ENCODE measurements at regions not wholly inside any gene's neighbourhood (a gene's known extent, or its start where the extent isn't known, plus 50 kb on each side); places are given as distances from the start of the nearest gene placed in this dataset.

GRCh38 chr5:143610946-143611345 is 201.0 kb upstream of the HMHB1 start:
- TF ChIP-seq EZH2phosphoT487 (IDR thresholded peaks at IDR 0.05; ENCODE audit: low read depth) (no peak), CTCF (IDR thresholded peaks at IDR 0.05; ENCODE audit: low read depth, low read length) (no peak)
- Histone ChIP-seq H3K4me3 (ENCODE audit: low read length) (no peak overlapping the region), H4K20me1 (ENCODE audit: insufficient read depth, low read length) (no peaks in the 10 kb centered on the region)

GRCh38 chr5:143606043-143606752 is 202.7 kb upstream of the NR3C1 start:
- no peak for TF ChIP-seq CTCF (IDR thresholded peaks at IDR 0.05; ENCODE audit: low read depth, low read length)
- TF ChIP-seq EZH2phosphoT487 (IDR thresholded peaks at IDR 0.05; ENCODE audit: low read depth) = no peak
- no peak overlapping the region for H3K9ac ChIP-seq (ENCODE audit: low read length)
- H2AFZ ChIP-seq (ENCODE audit: low read depth, low read length) = no peak overlapping the region

More at GRCh38 chr5:143610946-143611345, 201.0 kb upstream of the HMHB1 start:
- no peak overlapping the region for H2AFZ ChIP-seq (ENCODE audit: low read depth, low read length)
- no peaks in the 10 kb centered on the region for H3K9me3 ChIP-seq (ENCODE audit: insufficient read depth, low read length)
- no peaks in the 10 kb centered on the region for H3K36me3 ChIP-seq (replicated peaks; ENCODE audit: low read depth, low read length)
- no peak overlapping the region for H3K27ac ChIP-seq (ENCODE audit: low read length)
- H3K27me3 ChIP-seq (ENCODE audit: low read depth, low read length) = no peaks in the 10 kb centered on the region
- no peaks in the 10 kb centered on the region for H3K79me2 ChIP-seq (ENCODE audit: low read length)
- no peak overlapping the region for H3K4me2 ChIP-seq (ENCODE audit: low read length)
- H3K4me1 ChIP-seq (ENCODE audit: low read length) = peaks cover 24% of the 10 kb centered on the region
- H3K9ac ChIP-seq (ENCODE audit: low read length) = no peak overlapping the region

GRCh38 chr5:143605403-143606005 is 202.0 kb upstream of the NR3C1 start:
- Histone ChIP-seq H3K4me3 (ENCODE audit: low read length) (no peak overlapping the region), H3K9ac (ENCODE audit: low read length) (no peak overlapping the region), H3K27me3 (ENCODE audit: low read depth, low read length) (no peaks in the 10 kb centered on the region), H4K20me1 (ENCODE audit: insufficient read depth, low read length) (no peaks in the 10 kb centered on the region), H3K27ac (ENCODE audit: low read length) (no peak overlapping the region), H3K4me1 (ENCODE audit: low read length) (peaks cover 18% of the 10 kb centered on the region), H3K79me2 (ENCODE audit: low read length) (no peaks in the 10 kb centered on the region), H3K4me2 (ENCODE audit: low read length) (peak overlapping the region; percentile 24; the same call in 1 of the 2 replicates), H3K36me3 (replicated peaks; ENCODE audit: low read depth, low read length) (no peaks in the 10 kb centered on the region), H3K9me3 (ENCODE audit: insufficient read depth, low read length) (no peaks in the 10 kb centered on the region), H2AFZ (ENCODE audit: low read depth, low read length) (peak overlapping the region; percentile 36; the same call in 1 of the 2 replicates)
- TF ChIP-seq EZH2phosphoT487 (IDR thresholded peaks at IDR 0.05; ENCODE audit: low read depth) = no peak
- no peak for TF ChIP-seq CTCF (IDR thresholded peaks at IDR 0.05; ENCODE audit: low read depth, low read length)

More at GRCh38 chr5:143606043-143606752, 202.7 kb upstream of the NR3C1 start:
- Histone ChIP-seq H3K4me1 (ENCODE audit: low read length) (peaks cover 18% of the 10 kb centered on the region), H3K4me3 (ENCODE audit: low read length) (no peak overlapping the region), H4K20me1 (ENCODE audit: insufficient read depth, low read length) (no peaks in the 10 kb centered on the region), H3K4me2 (ENCODE audit: low read length) (no peak overlapping the region), H3K27me3 (ENCODE audit: low read depth, low read length) (no peaks in the 10 kb centered on the region), H3K36me3 (replicated peaks; ENCODE audit: low read depth, low read length) (no peaks in the 10 kb centered on the region), H3K27ac (ENCODE audit: low read length) (no peak overlapping the region), H3K9me3 (ENCODE audit: insufficient read depth, low read length) (no peaks in the 10 kb centered on the region), H3K79me2 (ENCODE audit: low read length) (no peaks in the 10 kb centered on the region)

- no peak overlapping the region for H3K9ac ChIP-seq (ENCODE audit: low read length)
- no peak overlapping the region for H3K4me3 ChIP-seq (ENCODE audit: low read length)
- no peak overlapping the region for H2AFZ ChIP-seq (ENCODE audit: low read depth, low read length)
- no peaks in the 10 kb centered on the region for H3K36me3 ChIP-seq (replicated peaks; ENCODE audit: low read depth, low read length)
- no peaks in the 10 kb centered on the region for H4K20me1 ChIP-seq (ENCODE audit: insufficient read depth, low read length)
- no peaks in the 10 kb centered on the region for H3K9me3 ChIP-seq (ENCODE audit: insufficient read depth, low read length)
- H3K27me3 ChIP-seq (ENCODE audit: low read depth, low read length) = no peaks in the 10 kb centered on the region
- no peak for TF ChIP-seq EZH2phosphoT487 (IDR thresholded peaks at IDR 0.05; ENCODE audit: low read depth)
- no peak for TF ChIP-seq CTCF (IDR thresholded peaks at IDR 0.05; ENCODE audit: low read depth, low read length)
- no peak overlapping the region for H3K27ac ChIP-seq (ENCODE audit: low read length)
- no peaks in the 10 kb centered on the region for H3K79me2 ChIP-seq (ENCODE audit: low read length)
- H3K4me1 ChIP-seq (ENCODE audit: low read length) = peaks cover 18% of the 10 kb centered on the region
- H3K4me2 ChIP-seq (ENCODE audit: low read length) = no peak overlapping the region
These were observed 198.4 kb upstream of the NR3C1 start for GRCh38 chr5:143601917-143602333.
